Uterus (tissue), 2 donors: ENCODE measurements at regions not wholly inside any gene's neighbourhood (a gene's known extent, or its start where the extent isn't known, plus 50 kb on each side); places are given as distances from the start of the nearest gene placed in this dataset.

Experiments
- POLR2A ChIP-seq, 2 donors: fragments of 450-650 bp; IDR thresholded peaks; one replicate each; pipeline ENCODE4 v1.6.1; 2016; ENCODE audit warnings: antibody characterized with exemption in 2 of 2, mild to moderate bottlenecking in 1 of 2, moderate library complexity in 1 of 2
- TF ChIP-seq, protein P1 (sequence below), 4 experiments: fragments of 200-600 bp in 2 of 4; fragments of 450-650 bp in 2 of 4; sonication (generic) in 2 of 4; IDR thresholded peaks; one replicate each; pipeline ENCODE4 v1.5.1; 2016 to 2019; ENCODE audit warnings: antibody characterized with exemption in 4 of 4, mild to moderate bottlenecking in 2 of 4, moderate library complexity in 1 of 4

DNA sequence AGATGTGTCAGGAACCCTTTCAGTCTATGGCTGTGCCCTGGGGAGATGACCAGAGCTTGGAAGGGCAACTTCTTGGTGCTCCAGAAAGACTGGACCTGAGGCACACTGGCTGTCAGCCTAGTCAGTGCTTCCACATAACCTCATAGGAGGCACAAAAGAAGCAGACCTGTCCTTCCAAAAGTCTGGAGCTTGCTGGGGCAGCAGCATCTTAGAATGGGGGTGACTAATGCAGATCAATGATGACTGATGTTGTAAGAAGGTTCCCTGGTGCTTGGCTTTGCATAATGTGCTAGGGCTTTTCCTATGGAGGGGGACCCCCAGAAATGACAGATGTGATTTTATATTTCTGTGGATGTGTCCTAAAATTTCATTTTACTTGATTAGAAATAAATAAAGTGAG is 255.7 kb upstream of the THUMPD2 start:
- TF ChIP-seq, protein P1, sequence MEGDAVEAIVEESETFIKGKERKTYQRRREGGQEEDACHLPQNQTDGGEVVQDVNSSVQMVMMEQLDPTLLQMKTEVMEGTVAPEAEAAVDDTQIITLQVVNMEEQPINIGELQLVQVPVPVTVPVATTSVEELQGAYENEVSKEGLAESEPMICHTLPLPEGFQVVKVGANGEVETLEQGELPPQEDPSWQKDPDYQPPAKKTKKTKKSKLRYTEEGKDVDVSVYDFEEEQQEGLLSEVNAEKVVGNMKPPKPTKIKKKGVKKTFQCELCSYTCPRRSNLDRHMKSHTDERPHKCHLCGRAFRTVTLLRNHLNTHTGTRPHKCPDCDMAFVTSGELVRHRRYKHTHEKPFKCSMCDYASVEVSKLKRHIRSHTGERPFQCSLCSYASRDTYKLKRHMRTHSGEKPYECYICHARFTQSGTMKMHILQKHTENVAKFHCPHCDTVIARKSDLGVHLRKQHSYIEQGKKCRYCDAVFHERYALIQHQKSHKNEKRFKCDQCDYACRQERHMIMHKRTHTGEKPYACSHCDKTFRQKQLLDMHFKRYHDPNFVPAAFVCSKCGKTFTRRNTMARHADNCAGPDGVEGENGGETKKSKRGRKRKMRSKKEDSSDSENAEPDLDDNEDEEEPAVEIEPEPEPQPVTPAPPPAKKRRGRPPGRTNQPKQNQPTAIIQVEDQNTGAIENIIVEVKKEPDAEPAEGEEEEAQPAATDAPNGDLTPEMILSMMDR (IDR thresholded peaks at IDR 0.05), result no peak
- no peak for TF ChIP-seq POLR2A (IDR thresholded peaks at IDR 0.05)
